ENCODE measurements at regions not wholly inside any gene's neighbourhood (a gene's known extent, or its start where the extent isn't known, plus 50 kb on each side); places are given as distances from the start of the nearest gene placed in this dataset.

DNA sequence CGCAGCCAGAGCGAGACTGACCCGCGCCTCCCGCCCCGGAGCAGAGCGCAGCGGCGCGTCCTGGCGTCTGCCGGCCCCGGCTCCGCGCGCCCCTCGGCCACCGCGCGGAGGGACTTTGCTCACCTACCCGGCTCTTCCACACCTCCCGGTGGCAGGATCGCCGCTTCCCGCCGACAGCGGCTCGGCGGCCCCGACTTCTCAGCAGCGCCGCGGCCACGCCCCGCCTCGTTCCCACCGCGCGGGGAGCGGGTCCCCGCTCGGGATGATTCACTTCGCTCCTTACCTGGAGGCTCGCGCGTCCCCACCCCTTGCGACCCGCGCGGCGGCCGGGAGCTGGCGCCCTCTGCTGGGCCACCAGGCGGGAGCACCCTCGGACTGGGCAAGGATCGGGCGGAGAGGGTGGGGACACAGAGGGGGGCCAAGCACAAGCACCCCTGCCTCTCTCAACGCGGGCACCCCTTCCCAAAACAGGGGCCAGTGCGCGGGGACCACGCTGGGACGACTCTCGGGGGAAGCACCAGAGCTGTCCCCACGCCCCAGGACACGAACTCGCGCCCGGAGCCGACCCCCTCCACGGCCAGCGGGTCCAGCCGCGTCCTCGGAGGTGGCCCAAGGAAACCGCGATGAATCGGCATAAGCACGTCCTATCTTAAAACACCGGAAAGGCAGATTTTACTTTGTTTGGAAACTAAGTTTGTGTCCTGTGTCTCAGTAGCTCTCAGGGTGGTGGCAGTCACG lies 101.0 kb upstream of the SVIL start:
- intact Hi-C loops (cut with DNase I; ENCODE audit: low total_unique reads), result loop anchor here (5.0 to 10.0 kb wide), 2 partner anchors 69 to 122 kb away; no protein-coding TSS in a partner anchor
- 1% methylated on average over 67 of the region's 81 CpGs; no CpG with 5 or more reads in 1 of the 2 donors for WGBS, 2 donors (ENCODE audit: low coverage in 1 of 2)
- peak; percentile 92 for DNase-seq

DNA sequence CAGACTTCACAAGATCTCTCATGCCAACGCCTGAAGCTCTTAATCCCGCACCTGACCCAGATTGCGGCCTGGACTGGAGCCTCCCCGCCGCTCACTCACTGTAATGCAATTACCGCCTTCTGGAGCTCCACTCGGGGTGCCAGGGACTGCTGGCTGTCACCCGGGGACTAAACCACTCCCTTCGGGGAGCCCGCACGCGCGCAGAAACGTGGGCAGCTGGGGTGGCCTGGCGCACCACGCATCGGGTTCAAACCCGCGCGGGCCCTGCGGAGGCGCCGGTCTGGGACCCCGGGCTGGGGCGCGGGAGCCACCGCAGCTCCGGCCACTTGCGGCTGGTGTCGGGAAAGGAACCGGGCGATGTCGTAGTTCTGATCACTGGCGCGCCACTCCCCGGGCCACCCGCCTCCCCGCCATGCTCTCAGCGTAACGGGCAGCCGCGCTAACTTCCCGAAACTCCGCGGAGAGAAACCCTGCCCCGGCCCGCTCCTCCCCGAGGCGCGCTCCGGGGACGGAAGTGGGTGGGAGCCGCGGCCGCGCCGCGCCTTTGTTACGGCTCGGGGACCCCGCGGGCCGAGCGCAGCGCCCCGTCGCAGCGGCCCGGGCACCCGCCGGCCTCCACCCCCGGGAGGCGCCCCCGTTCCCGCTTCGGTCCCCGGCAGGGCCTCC lies 100.3 kb upstream of the SVIL start:
- Histone ChIP-seq H3K4me3 (peak overlapping the region; percentile 66 to 96 (median 84)), H3K36me3 (no peaks in the 10 kb centered on the region), H3K4me1 (peaks cover 9 to 51% (median 23%) of the 10 kb centered on the region in 4 donors), H3K27me3 (no peaks in the 10 kb centered on the region), H3K27ac (peak overlapping the region; percentile 95 to 99 (median 96)), H3K9me3 (no peaks in the 10 kb centered on the region)
- TF ChIP-seq POLR2AphosphoS5 (IDR thresholded peaks at IDR 0.05), result peak in 1 of 3 donors; percentile 51
- TF ChIP-seq, protein P1, sequence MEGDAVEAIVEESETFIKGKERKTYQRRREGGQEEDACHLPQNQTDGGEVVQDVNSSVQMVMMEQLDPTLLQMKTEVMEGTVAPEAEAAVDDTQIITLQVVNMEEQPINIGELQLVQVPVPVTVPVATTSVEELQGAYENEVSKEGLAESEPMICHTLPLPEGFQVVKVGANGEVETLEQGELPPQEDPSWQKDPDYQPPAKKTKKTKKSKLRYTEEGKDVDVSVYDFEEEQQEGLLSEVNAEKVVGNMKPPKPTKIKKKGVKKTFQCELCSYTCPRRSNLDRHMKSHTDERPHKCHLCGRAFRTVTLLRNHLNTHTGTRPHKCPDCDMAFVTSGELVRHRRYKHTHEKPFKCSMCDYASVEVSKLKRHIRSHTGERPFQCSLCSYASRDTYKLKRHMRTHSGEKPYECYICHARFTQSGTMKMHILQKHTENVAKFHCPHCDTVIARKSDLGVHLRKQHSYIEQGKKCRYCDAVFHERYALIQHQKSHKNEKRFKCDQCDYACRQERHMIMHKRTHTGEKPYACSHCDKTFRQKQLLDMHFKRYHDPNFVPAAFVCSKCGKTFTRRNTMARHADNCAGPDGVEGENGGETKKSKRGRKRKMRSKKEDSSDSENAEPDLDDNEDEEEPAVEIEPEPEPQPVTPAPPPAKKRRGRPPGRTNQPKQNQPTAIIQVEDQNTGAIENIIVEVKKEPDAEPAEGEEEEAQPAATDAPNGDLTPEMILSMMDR (IDR thresholded peaks at IDR 0.05), result no peak
- no peak for TF ChIP-seq EP300 (IDR thresholded peaks at IDR 0.05; ENCODE audit: low read depth)
- TF ChIP-seq POLR2A (IDR thresholded peaks at IDR 0.05), result no peak
- WGBS, 2 donors (ENCODE audit: low coverage in 1 of 2), result 1% methylated on average over 25 of the region's 77 CpGs; no CpG with 5 or more reads in 1 of the 2 donors
- peak; percentile 66 for DNase-seq
- intact Hi-C loops (cut with DNase I; ENCODE audit: low total_unique reads), result loop anchor here (5.0 to 10.0 kb wide), 2 partner anchors 70 to 122 kb away; no protein-coding TSS in a partner anchor
- in situ Hi-C loops (cut with MboI; ENCODE audit: low pct_ligation_motif_present in 1 of 4, low pct_unique_long_range_greater_than_20kb in 1 of 4, low sequenced_read_pairs in 3 of 4), result loop anchor here in 1 of 4 donors (25.0 kb wide), 1 partner anchor 223 kb away; no protein-coding TSS in a partner anchor

More for the DNA sequence above, 101.0 kb upstream of the SVIL start:
- TF ChIP-seq EP300 (IDR thresholded peaks at IDR 0.05; ENCODE audit: low read depth), result no peak
- TF ChIP-seq, protein P1 (IDR thresholded peaks at IDR 0.05), result peak; percentile 89 to 98 (median 95)
- peak; percentile 80 to 89 (median 83) for TF ChIP-seq POLR2AphosphoS5 (IDR thresholded peaks at IDR 0.05)
- peak; percentile 67 for TF ChIP-seq POLR2A (IDR thresholded peaks at IDR 0.05)
- no peaks in the 10 kb centered on the region for H3K36me3 ChIP-seq
- peak overlapping the region; percentile 66 to 96 (median 84) for H3K4me3 ChIP-seq
- H3K27me3 ChIP-seq, result no peaks in the 10 kb centered on the region
- no peaks in the 10 kb centered on the region for H3K9me3 ChIP-seq
- H3K4me1 ChIP-seq, result peaks cover 5 to 44% (median 16%) of the 10 kb centered on the region in 4 donors
- in situ Hi-C loops (cut with MboI; ENCODE audit: low pct_ligation_motif_present in 1 of 4, low pct_unique_long_range_greater_than_20kb in 1 of 4, low sequenced_read_pairs in 3 of 4), result loop anchor here in 1 of 4 donors (25.0 kb wide), 1 partner anchor 223 kb away; no protein-coding TSS in a partner anchor
- peak overlapping the region; percentile 95 to 99 (median 96) for H3K27ac ChIP-seq

DNA sequence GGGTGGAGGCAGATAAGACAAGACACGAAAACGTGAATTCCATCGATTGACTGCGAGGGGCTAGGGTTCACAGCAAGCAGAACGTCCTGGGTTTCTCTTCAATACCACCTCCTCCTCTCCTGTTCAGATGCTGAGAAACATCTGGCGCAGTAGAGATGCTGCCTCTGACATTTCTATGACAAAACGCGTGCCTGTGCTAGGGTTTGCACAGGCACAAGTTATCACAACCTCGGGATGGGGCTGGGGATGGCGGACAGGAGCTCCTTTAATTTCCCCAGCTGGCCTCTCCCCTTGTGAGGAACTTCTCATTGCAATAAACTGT lies 99.8 kb upstream of the SVIL start:
- in situ Hi-C loops (cut with MboI; ENCODE audit: low pct_ligation_motif_present in 1 of 4, low pct_unique_long_range_greater_than_20kb in 1 of 4, low sequenced_read_pairs in 3 of 4), result loop anchor here in 1 of 4 donors (25.0 kb wide), 1 partner anchor 222 kb away; no protein-coding TSS in a partner anchor

GRCh38 chr10:29733323-29733722 lies 98.6 kb upstream of the SVIL start:
- in situ Hi-C loops (cut with MboI; ENCODE audit: low pct_ligation_motif_present in 1 of 4, low pct_unique_long_range_greater_than_20kb in 1 of 4, low sequenced_read_pairs in 3 of 4) (loop anchor here in 1 of 4 donors (25.0 kb wide), 1 partner anchor 221 kb away; no protein-coding TSS in a partner anchor), intact Hi-C loops (cut with DNase I; ENCODE audit: low total_unique reads) (loop anchor here (10.0 kb wide), 1 partner anchor 71 kb away; no protein-coding TSS in a partner anchor)
- TF ChIP-seq POLR2A (IDR thresholded peaks at IDR 0.05), result no peak
- no peak for TF ChIP-seq POLR2AphosphoS5 (IDR thresholded peaks at IDR 0.05)
- TF ChIP-seq EP300 (IDR thresholded peaks at IDR 0.05; ENCODE audit: low read depth), result no peak
- TF ChIP-seq, protein P1 (IDR thresholded peaks at IDR 0.05), result no peak
- Histone ChIP-seq H3K36me3 (no peaks in the 10 kb centered on the region), H3K4me1 (peaks cover 9 to 64% (median 33%) of the 10 kb centered on the region in 4 donors), H3K4me3 (peak overlapping the region in 3 of 4 donors; percentile 76 to 96 (median 93)), H3K27ac (peak overlapping the region; percentile 95 to 99 (median 96)), H3K27me3 (no peaks in the 10 kb centered on the region), H3K9me3 (no peaks in the 10 kb centered on the region)
- DNase-seq, result no peak
- 66% methylated on average over 6 of the region's 6 CpGs; no CpG with 5 or more reads in 1 of the 2 donors for WGBS, 2 donors (ENCODE audit: low coverage in 1 of 2)

More for the DNA sequence above, 99.8 kb upstream of the SVIL start:
- H3K36me3 ChIP-seq, result no peaks in the 10 kb centered on the region
- H3K9me3 ChIP-seq, result no peaks in the 10 kb centered on the region
- intact Hi-C loops (cut with DNase I; ENCODE audit: low total_unique reads), result loop anchor here (10.0 kb wide), 1 partner anchor 70 kb away; no protein-coding TSS in a partner anchor
- 15 to 40% methylated on average over 3 to 10 of the region's 10 CpGs for WGBS, 2 donors (ENCODE audit: low coverage in 1 of 2)
- peaks cover 9 to 55% (median 25%) of the 10 kb centered on the region in 4 donors for H3K4me1 ChIP-seq
- peak overlapping the region; percentile 95 to 99 (median 96) for H3K27ac ChIP-seq
- peak overlapping the region; percentile 66 to 96 (median 84) for H3K4me3 ChIP-seq
- no peak for DNase-seq
- peak in 1 of 3 donors; percentile 4 for TF ChIP-seq POLR2AphosphoS5 (IDR thresholded peaks at IDR 0.05)
- no peak for TF ChIP-seq EP300 (IDR thresholded peaks at IDR 0.05; ENCODE audit: low read depth)
- H3K27me3 ChIP-seq, result no peaks in the 10 kb centered on the region
